NCI-H526 (cell line): ENCODE measurements at regions not wholly inside any gene's neighbourhood (a gene's known extent, or its start where the extent isn't known, plus 50 kb on each side); places are given as distances from the start of the nearest gene placed in this dataset.
"Not testable (repeated sequence)": the region's sequence is repeated elsewhere in the genome, so short reads cannot be mapped to it uniquely, and the experiment has no call there.

Source experiments
- DNase-seq, 2 experiments: peaks; one replicate each; lab custom pipeline; 2025; lab: John Stamatoyannopoulos, UW

GRCh38 chr16:26505496-26505895 is 561.2 kb upstream of the C16orf82 start:
- DNase-seq: no peak

GRCh38 chr16:26508946-26509345 is 557.8 kb upstream of the C16orf82 start:
- DNase-seq: not testable (repeated sequence)

- DNase-seq: no peak
Observed at GRCh38 chr16:26510924-26511323, 555.8 kb upstream of the C16orf82 start.

GRCh38 chr16:26511463-26511862 is 555.3 kb upstream of the C16orf82 start:
- DNase-seq: no peak

GRCh38 chr16:26521626-26522025 is 545.1 kb upstream of the C16orf82 start:
- DNase-seq: no peak

GRCh38 chr16:26524281-26524680 is 542.4 kb upstream of the C16orf82 start:
- no peak for DNase-seq

- DNase-seq: no peak
Observed at GRCh38 chr16:26524846-26525245, 541.9 kb upstream of the C16orf82 start.

GRCh38 chr16:26525856-26526255 is 540.9 kb upstream of the C16orf82 start:
- DNase-seq: no peak

- no peak for DNase-seq
Observed at GRCh38 chr16:26526633-26527032, 540.1 kb upstream of the C16orf82 start.

GRCh38 chr16:26530584-26531289 is 536.0 kb upstream of the C16orf82 start:
- peak; percentile 29 to 42 for DNase-seq

GRCh38 chr16:26531290-26531730 is 535.4 kb upstream of the C16orf82 start:
- no peak for DNase-seq

GRCh38 chr16:26532456-26532855 is 534.3 kb upstream of the C16orf82 start:
- no peak for DNase-seq

- no peak for DNase-seq
Observed at GRCh38 chr16:26542198-26542597, 524.5 kb upstream of the C16orf82 start.

- DNase-seq: no peak
Observed at GRCh38 chr16:26546573-26546972, 520.2 kb upstream of the C16orf82 start.

- no peak for DNase-seq
Observed at GRCh38 chr16:26547681-26548080, 519.0 kb upstream of the C16orf82 start.

- no peak for DNase-seq
Observed at GRCh38 chr16:26550111-26550610, 516.6 kb upstream of the C16orf82 start.

- no peak for DNase-seq
Observed at GRCh38 chr16:26554030-26554429, 512.7 kb upstream of the C16orf82 start.

GRCh38 chr16:26561303-26561702 is 505.4 kb upstream of the C16orf82 start:
- DNase-seq: no peak

- no peak for DNase-seq
Observed at GRCh38 chr16:26563018-26563417, 503.7 kb upstream of the C16orf82 start.

GRCh38 chr16:26567356-26567755 is 499.4 kb upstream of the C16orf82 start:
- no peak for DNase-seq

GRCh38 chr16:26569793-26570192 is 496.9 kb upstream of the C16orf82 start:
- peak; percentile 57 to 69 for DNase-seq

GRCh38 chr16:26578748-26579147 is 488.0 kb upstream of the C16orf82 start:
- no peak for DNase-seq

- DNase-seq: no peak
Observed at GRCh38 chr16:26583803-26584202, 482.9 kb upstream of the C16orf82 start.

- DNase-seq: no peak
Observed at GRCh38 chr16:26593700-26594099, 473.0 kb upstream of the C16orf82 start.
